Gastroesophageal sphincter (tissue), 3 donors: ENCODE measurements at regions not wholly inside any gene's neighbourhood (a gene's known extent, or its start where the extent isn't known, plus 50 kb on each side); places are given as distances from the start of the nearest gene placed in this dataset.

Experiments
- EP300 ChIP-seq: sonication (generic); formaldehyde crosslinking; IDR thresholded peaks from one replicate; pipeline ENCODE4 v1.6.1; 2017; ENCODE audit warnings: antibody characterized with exemption, mild to moderate bottlenecking
- POLR2A ChIP-seq, 2 donors: fragments of 450-650 bp; IDR thresholded peaks; one replicate each; pipeline ENCODE4 v1.6.1; 2017; ENCODE audit warnings: antibody characterized with exemption in 2 of 2, mild to moderate bottlenecking in 2 of 2, moderate library complexity in 1 of 2
- POLR2AphosphoS5 ChIP-seq: sonication (generic); formaldehyde crosslinking; IDR thresholded peaks from one replicate; pipeline ENCODE4 v1.6.1; 2017; ENCODE audit warnings: antibody characterized with exemption
- TF ChIP-seq, protein P1 (sequence below), 4 experiments: fragments of 200-600 bp in 2 of 4; fragments of 450-650 bp in 2 of 4; sonication (generic) in 1 of 4; IDR thresholded peaks; one replicate each; pipeline ENCODE4 v1.5.1; 2017 to 2019; ENCODE audit warnings: antibody characterized with exemption in 4 of 4, mild to moderate bottlenecking in 2 of 4, moderate library complexity in 2 of 4

DNA sequence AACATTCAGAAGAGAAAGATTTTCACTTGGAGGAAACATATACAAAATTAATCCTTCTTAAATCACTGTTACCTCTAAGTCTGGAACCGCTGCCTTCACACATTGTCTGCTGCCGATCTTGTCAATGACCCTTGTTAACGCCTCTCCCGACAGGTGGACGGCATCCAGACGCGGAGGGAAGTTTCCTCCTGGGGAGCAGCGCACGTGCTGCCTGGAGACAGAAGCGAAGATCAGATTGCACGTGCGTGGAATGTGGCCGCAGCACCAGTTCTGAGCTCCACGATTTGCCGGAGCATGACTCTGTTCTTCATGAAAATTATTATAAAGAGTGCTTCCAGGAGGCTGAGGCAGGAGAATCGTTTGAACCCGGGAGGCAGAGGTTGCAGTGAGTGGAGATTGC, 183.6 kb upstream of the IRX4 start:
- TF ChIP-seq POLR2AphosphoS5 (no peak), POLR2A (IDR thresholded peaks at IDR 0.05) (no peak), EP300 (no peak)
- TF ChIP-seq, protein P1, sequence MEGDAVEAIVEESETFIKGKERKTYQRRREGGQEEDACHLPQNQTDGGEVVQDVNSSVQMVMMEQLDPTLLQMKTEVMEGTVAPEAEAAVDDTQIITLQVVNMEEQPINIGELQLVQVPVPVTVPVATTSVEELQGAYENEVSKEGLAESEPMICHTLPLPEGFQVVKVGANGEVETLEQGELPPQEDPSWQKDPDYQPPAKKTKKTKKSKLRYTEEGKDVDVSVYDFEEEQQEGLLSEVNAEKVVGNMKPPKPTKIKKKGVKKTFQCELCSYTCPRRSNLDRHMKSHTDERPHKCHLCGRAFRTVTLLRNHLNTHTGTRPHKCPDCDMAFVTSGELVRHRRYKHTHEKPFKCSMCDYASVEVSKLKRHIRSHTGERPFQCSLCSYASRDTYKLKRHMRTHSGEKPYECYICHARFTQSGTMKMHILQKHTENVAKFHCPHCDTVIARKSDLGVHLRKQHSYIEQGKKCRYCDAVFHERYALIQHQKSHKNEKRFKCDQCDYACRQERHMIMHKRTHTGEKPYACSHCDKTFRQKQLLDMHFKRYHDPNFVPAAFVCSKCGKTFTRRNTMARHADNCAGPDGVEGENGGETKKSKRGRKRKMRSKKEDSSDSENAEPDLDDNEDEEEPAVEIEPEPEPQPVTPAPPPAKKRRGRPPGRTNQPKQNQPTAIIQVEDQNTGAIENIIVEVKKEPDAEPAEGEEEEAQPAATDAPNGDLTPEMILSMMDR (IDR thresholded peaks at IDR 0.05): no peak
